Peyer's patch (tissue), 4 donors: ENCODE measurements at regions not wholly inside any gene's neighbourhood (a gene's known extent, or its start where the extent isn't known, plus 50 kb on each side); places are given as distances from the start of the nearest gene placed in this dataset.

Experiments
- DNase-seq, 3 donors: peaks; one replicate each; pipeline ENCODE4 v3.0.0-alpha.2; 2017 to 2019
- H3K27ac ChIP-seq, 4 donors: fragments of 200-600 bp; sonication (generic); one replicate each; pipeline ENCODE4 v1.5.1; 2016 to 2019
- H3K27me3 ChIP-seq, 2 donors: fragments of 200-600 bp; sonication (generic); one replicate each; pipeline ENCODE4 v1.5.1; 2019
- H3K36me3 ChIP-seq, 3 donors: fragments of 200-600 bp; sonication (generic); one replicate each; pipeline ENCODE4 v1.5.1; 2016 to 2019
- H3K4me1 ChIP-seq, 4 donors: fragments of 200-600 bp; sonication (generic); one replicate each; pipeline ENCODE4 v1.5.1; 2016 to 2019
- H3K4me3 ChIP-seq, 4 donors: fragments of 200-600 bp; sonication (generic); 1 replicate in 3 of 4; 2 replicates in 1 of 4; pipeline ENCODE4 v1.5.1; 2016 to 2019; ENCODE audit warnings: mild to moderate bottlenecking in 1 of 4
- H3K9me3 ChIP-seq, 4 donors: fragments of 200-600 bp; sonication (generic); one replicate each; pipeline ENCODE4 v1.5.1; 2016 to 2019; ENCODE audit warnings: mild to moderate bottlenecking in 1 of 4
- POLR2A ChIP-seq, 2 donors: fragments of 450-650 bp; IDR thresholded peaks; one replicate each; pipeline ENCODE4 v1.5.1; 2017; ENCODE audit warnings: antibody characterized with exemption in 2 of 2, mild to moderate bottlenecking in 2 of 2, moderate library complexity in 2 of 2
- TF ChIP-seq, protein P1 (sequence below), 6 experiments: fragments of 450-650 bp in 4 of 6; fragments of 200-600 bp in 2 of 6; sonication (generic) in 1 of 6; IDR thresholded peaks; one replicate each; pipeline ENCODE4 v1.5.1; 2017 to 2019; ENCODE audit warnings: antibody characterized with exemption in 6 of 6, mild to moderate bottlenecking in 3 of 6, moderate library complexity in 1 of 6

DNA sequence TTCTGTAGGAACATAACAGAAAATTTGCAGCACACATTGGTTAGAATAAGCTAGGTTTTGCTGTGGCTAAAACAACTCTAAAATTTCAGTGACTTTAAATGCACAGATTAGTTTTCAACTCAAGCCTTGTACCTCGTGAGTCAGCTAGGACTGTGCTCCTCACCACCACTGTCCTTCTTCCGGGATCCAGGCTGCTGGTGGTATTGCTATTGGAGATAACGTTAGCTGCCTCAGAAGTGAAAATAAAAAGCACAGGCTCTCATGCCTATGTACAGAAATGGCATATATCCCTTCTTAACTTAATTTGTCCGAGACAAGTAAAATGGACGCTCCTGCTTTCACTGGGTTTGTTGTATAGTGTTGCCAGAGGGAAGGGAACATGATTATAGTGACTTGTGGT, 931.1 kb upstream of the EYS start:
- Histone ChIP-seq H3K9me3 (no peaks in the 10 kb centered on the region), H3K27me3 (no peaks in the 10 kb centered on the region), H3K4me1 (no peaks in the 10 kb centered on the region), H3K27ac (no peak overlapping the region), H3K36me3 (no peaks in the 10 kb centered on the region), H3K4me3 (no peak overlapping the region)
- no peak for DNase-seq
- TF ChIP-seq POLR2A (IDR thresholded peaks at IDR 0.05): no peak
- TF ChIP-seq, protein P1, sequence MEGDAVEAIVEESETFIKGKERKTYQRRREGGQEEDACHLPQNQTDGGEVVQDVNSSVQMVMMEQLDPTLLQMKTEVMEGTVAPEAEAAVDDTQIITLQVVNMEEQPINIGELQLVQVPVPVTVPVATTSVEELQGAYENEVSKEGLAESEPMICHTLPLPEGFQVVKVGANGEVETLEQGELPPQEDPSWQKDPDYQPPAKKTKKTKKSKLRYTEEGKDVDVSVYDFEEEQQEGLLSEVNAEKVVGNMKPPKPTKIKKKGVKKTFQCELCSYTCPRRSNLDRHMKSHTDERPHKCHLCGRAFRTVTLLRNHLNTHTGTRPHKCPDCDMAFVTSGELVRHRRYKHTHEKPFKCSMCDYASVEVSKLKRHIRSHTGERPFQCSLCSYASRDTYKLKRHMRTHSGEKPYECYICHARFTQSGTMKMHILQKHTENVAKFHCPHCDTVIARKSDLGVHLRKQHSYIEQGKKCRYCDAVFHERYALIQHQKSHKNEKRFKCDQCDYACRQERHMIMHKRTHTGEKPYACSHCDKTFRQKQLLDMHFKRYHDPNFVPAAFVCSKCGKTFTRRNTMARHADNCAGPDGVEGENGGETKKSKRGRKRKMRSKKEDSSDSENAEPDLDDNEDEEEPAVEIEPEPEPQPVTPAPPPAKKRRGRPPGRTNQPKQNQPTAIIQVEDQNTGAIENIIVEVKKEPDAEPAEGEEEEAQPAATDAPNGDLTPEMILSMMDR (IDR thresholded peaks at IDR 0.05): no peak

GRCh38 chr6:66628917-66629316, 921.9 kb upstream of the EYS start:
- H3K27ac ChIP-seq: no peak overlapping the region
- TF ChIP-seq, protein P1 (IDR thresholded peaks at IDR 0.05): no peak
- TF ChIP-seq POLR2A (IDR thresholded peaks at IDR 0.05): no peak
- no peak for DNase-seq
- H3K4me3 ChIP-seq: no peak overlapping the region
- no peaks in the 10 kb centered on the region for H3K4me1 ChIP-seq
- no peaks in the 10 kb centered on the region for H3K27me3 ChIP-seq
- H3K36me3 ChIP-seq: no peaks in the 10 kb centered on the region
- no peaks in the 10 kb centered on the region for H3K9me3 ChIP-seq

GRCh38 chr6:66623050-66623449, 916.0 kb upstream of the EYS start:
- no peaks in the 10 kb centered on the region for H3K27me3 ChIP-seq
- H3K4me3 ChIP-seq: no peak overlapping the region
- no peaks in the 10 kb centered on the region for H3K36me3 ChIP-seq
- H3K4me1 ChIP-seq: no peaks in the 10 kb centered on the region
- H3K9me3 ChIP-seq: no peaks in the 10 kb centered on the region
- DNase-seq: no peak
- TF ChIP-seq POLR2A (IDR thresholded peaks at IDR 0.05): no peak
- TF ChIP-seq, protein P1 (IDR thresholded peaks at IDR 0.05): no peak
- H3K27ac ChIP-seq: no peak overlapping the region

GRCh38 chr6:66605971-66606370, 898.9 kb upstream of the EYS start:
- DNase-seq: no peak
- TF ChIP-seq, protein P1 (IDR thresholded peaks at IDR 0.05): no peak
- TF ChIP-seq POLR2A (IDR thresholded peaks at IDR 0.05): no peak
- H3K27ac ChIP-seq: no peak overlapping the region
- no peaks in the 10 kb centered on the region for H3K9me3 ChIP-seq
- H3K27me3 ChIP-seq: no peaks in the 10 kb centered on the region
- H3K36me3 ChIP-seq: no peaks in the 10 kb centered on the region
- H3K4me1 ChIP-seq: no peaks in the 10 kb centered on the region
- no peak overlapping the region for H3K4me3 ChIP-seq

- H3K4me1 ChIP-seq: no peaks in the 10 kb centered on the region
- TF ChIP-seq POLR2A (IDR thresholded peaks at IDR 0.05): no peak
- TF ChIP-seq, protein P1 (IDR thresholded peaks at IDR 0.05): no peak
- no peak overlapping the region for H3K4me3 ChIP-seq
Observed at GRCh38 chr6:66605011-66605410, 898.0 kb upstream of the EYS start.

GRCh38 chr6:66599541-66599940, 892.5 kb upstream of the EYS start:
- TF ChIP-seq, protein P1 (IDR thresholded peaks at IDR 0.05): no peak
- TF ChIP-seq POLR2A (IDR thresholded peaks at IDR 0.05): no peak
- H3K9me3 ChIP-seq: peaks cover 0 to 2% (median 0%) of the 10 kb centered on the region in 4 donors
- no peak for DNase-seq
- H3K36me3 ChIP-seq: no peaks in the 10 kb centered on the region
- H3K27ac ChIP-seq: no peak overlapping the region
- no peak overlapping the region for H3K4me3 ChIP-seq
- no peaks in the 10 kb centered on the region for H3K4me1 ChIP-seq
- H3K27me3 ChIP-seq: no peaks in the 10 kb centered on the region

More at GRCh38 chr6:66605011-66605410, 898.0 kb upstream of the EYS start:
- Histone ChIP-seq H3K9me3 (no peaks in the 10 kb centered on the region), H3K27me3 (no peaks in the 10 kb centered on the region), H3K36me3 (no peaks in the 10 kb centered on the region), H3K27ac (no peak overlapping the region)
- no peak for DNase-seq
